ENCODE measurements at regions not wholly inside any gene's neighbourhood (a gene's known extent, or its start where the extent isn't known, plus 50 kb on each side); places are given as distances from the start of the nearest gene placed in this dataset.
"Not testable (repeated sequence)": the region's sequence is repeated elsewhere in the genome, so short reads cannot be mapped to it uniquely, and the experiment has no call there.

DNA sequence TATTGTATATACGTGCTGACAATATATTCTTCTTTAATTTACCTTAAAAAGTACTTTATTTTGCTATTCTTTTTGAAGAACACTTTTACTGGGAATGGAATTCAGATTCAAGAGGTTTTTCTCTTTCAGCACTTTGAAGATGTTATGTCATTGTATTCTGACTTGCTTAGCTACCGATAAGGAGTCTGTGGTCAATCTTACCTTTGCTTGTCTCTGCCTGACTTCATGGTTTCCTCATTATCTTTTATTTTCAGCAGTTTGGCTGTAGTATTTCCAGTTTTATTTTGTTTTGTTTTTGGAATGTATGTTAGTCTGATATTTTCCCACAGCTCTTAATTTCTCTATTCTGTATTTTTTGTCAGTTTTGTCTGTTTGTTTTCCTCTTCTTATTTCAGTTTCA lies 187.9 kb upstream of the SMIM30 start:
- DNase-seq (ENCODE audit: low read depth), result no peak

- no peak for DNase-seq (ENCODE audit: low read depth)
Measured at GRCh38 chr7:113304104-113304503, 185.8 kb upstream of the SMIM30 start.

GRCh38 chr7:113303388-113303787 lies 185.0 kb upstream of the SMIM30 start:
- not testable (repeated sequence) for DNase-seq (ENCODE audit: low read depth)

DNA sequence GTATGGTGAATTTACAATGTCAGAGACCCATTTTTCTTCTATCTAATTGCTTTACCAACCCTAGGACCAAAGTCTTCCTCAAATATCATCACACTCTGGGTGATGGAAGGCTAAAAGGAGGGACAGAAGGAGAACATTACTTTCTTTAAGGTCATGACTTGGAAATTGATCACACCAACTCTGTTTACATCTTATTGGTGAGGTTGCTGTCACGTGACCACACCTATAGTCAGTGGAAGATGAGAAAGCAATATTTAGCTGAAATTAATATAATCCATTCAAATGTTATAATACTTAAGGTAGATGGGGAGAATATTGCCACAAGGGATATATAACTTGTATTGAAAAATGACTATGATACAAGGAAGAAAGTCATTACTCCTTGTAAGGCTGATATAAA lies 183.6 kb upstream of the SMIM30 start:
- DNase-seq (ENCODE audit: low read depth), result no peak

- no peak for DNase-seq (ENCODE audit: low read depth)
Measured at GRCh38 chr7:113301141-113301540, 182.8 kb upstream of the SMIM30 start.

GRCh38 chr7:113299748-113300147 lies 181.4 kb upstream of the SMIM30 start:
- DNase-seq (ENCODE audit: low read depth), result no peak

- DNase-seq (ENCODE audit: low read depth), result no peak
Measured at GRCh38 chr7:113298501-113298900, 180.1 kb upstream of the SMIM30 start.

DNA sequence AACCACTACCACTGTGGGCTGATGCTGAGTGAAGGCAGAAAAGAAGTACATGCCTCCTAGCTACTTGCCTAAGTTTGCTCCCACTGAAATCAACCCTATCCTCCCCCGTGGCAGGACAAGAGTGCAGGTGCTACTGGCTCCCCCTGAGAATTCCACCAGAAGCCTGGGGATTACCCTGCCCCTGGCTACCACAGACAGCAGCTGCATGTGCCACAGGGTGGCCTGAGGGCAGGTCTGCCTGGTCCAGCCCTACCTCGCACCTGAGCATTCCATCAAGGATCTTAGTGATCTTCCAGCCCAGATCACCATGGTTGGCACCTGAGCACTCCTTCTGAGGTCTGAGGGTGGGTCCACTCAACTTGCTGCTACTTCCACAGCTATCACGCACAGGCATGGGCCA lies 176.4 kb upstream of the SMIM30 start:
- no peak for DNase-seq (ENCODE audit: low read depth)

- no peak for DNase-seq (ENCODE audit: low read depth)
Measured at GRCh38 chr7:113292105-113292504, 173.8 kb upstream of the SMIM30 start.

DNA sequence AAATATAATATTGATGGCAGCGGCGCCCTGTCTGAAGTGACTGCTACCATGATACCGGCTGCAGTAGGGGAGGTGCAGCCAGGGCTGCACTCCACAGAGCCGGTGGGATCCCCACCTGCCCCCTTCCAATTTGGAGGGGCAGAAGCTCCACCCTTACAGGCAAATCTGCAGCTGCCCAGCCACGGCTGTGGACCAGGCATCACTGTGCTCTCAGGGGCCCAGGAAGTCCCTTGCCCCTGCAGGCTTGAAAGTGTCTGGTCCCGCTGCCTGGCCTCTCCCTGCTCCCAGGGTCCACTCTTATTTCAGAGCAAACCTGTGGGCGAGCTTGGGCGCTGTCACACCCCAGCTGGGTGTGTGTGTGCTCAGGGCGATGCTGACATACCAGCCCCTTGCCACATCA lies 172.7 kb upstream of the SMIM30 start:
- no peak for DNase-seq (ENCODE audit: low read depth)

GRCh38 chr7:113289140-113289740 lies 170.9 kb upstream of the SMIM30 start:
- no peak for DNase-seq (ENCODE audit: low read depth)

GRCh38 chr7:113285411-113285810 lies 167.1 kb upstream of the SMIM30 start:
- DNase-seq (ENCODE audit: low read depth), result no peak

DNA sequence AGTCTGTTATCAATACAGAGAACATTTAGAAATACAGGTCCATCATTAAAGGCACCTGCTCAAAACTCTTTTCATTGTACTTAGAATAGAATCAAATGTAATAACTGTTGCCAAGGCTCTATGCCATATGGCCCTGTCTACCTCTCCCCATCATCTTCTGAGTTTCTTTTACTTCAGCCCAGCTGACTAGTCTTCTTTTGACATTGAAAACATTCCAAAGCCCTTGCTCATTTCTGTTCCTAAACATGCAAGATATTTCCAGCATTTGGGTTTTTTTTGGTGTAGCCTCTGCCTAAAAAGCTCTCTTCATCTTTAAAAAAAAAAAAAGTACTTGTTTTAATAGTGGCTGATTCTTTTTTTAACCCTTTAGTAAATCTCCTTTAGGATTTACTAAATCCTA lies 165.5 kb upstream of the SMIM30 start:
- DNase-seq (ENCODE audit: low read depth), result no peak

- no peak for DNase-seq (ENCODE audit: low read depth)
Measured at GRCh38 chr7:113282875-113283274, 164.5 kb upstream of the SMIM30 start.

GRCh38 chr7:113281223-113281622 lies 162.9 kb upstream of the SMIM30 start:
- DNase-seq (ENCODE audit: low read depth), result no peak

GRCh38 chr7:113279256-113279655 lies 160.9 kb upstream of the SMIM30 start:
- no peak for DNase-seq (ENCODE audit: low read depth)

GRCh38 chr7:113270790-113271189 lies 152.4 kb upstream of the SMIM30 start:
- DNase-seq (ENCODE audit: low read depth), result no peak

DNA sequence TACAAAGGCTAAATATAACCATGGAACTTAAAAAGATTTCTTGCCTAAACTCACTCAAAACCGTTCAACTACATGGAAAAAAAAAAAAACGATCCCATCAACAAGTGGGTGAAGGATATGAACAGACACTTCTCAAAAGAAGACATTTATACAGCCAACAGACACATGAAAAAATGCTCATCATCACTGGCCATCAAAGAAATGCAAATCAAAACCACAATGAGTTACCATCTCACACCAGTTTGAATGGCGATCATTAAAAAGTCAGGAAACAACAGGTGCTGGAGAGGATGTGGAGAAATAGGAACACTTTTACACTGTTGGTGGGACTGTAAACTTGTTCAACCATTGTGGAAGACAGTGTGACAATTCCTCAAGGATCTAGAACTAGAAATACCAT lies 151.2 kb upstream of the SMIM30 start:
- not testable (repeated sequence) for DNase-seq (ENCODE audit: low read depth)

- no peak for DNase-seq (ENCODE audit: low read depth)
Measured at GRCh38 chr7:113268757-113269156, 150.4 kb upstream of the SMIM30 start.

- DNase-seq (ENCODE audit: low read depth), result no peak
Measured at GRCh38 chr7:113267885-113268284, 149.5 kb upstream of the SMIM30 start.

- no peak for DNase-seq (ENCODE audit: low read depth)
Measured at GRCh38 chr7:113267271-113267670, 148.9 kb upstream of the SMIM30 start.

GRCh38 chr7:113263749-113264148 lies 145.4 kb upstream of the SMIM30 start:
- no peak for DNase-seq (ENCODE audit: low read depth)

DNA sequence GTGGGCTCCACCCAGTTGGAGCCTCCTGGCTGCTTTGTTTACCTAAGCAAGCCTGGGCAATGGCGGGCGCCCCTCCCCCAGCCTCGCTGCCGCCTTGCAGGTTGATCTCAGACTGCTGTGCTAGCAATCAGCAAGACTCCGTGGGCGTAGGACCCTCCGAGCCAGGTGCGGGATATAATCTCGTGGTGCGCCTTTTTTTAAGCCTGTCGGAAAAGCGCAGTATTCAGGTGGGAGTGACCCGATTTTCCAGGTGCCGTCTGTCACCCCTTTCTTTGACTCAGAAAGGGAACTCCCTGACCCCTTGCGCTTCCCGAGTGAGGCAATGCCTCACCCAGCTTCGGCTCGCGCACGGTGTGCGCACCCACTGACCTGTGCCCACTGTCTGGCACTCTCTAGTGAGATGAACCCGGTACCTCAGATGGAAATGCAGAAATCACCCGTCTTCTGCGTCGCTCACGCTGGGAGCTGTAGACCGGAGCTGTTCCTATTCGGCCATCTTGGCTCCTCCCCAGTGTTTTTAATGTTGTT lies 144.9 kb upstream of the SMIM30 start:
- not testable (repeated sequence) for DNase-seq (ENCODE audit: low read depth)

DNA sequence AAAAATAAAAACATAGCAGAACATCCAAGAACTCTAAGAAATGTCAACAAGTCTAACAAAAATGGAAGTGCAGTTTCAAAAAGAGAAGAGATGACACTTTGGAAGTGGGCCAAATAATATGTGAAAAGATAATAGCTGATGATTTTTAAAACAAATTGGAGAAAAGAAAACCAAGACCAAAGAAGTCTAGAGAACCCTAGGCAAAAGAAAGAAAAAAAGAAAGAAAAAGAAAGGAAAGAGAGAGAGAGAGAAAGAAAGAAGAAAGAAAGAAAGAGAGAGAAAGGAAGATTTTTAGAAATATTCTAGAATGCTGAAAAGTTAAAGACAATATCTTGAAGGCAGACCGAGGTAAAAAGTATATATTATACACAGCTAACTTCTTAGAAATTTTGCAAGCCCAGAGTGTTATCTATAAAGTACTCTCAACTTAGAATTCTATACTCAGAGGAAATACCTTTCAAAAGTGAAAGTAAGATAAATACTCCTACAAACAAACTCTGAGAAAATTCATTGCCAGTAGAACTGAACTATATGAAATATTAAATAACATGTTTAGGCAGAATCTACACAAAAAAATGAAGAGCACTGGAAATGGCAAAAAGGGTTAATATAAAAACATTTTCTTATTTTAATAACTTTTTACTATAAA lies 138.7 kb upstream of the SMIM30 start:
- DNase-seq (ENCODE audit: low read depth), result no peak

Data from T follicular helper cell (primary cell).